ES-I3 (cell line): ENCODE measurements at regions not wholly inside any gene's neighbourhood (a gene's known extent, or its start where the extent isn't known, plus 50 kb on each side); places are given as distances from the start of the nearest gene placed in this dataset.

Experiments used
- H3K36me3 ChIP-seq: 2 replicates; pipeline ENCODE4 v1.6.1; 2013; ENCODE audit warnings: mild to moderate bottlenecking, low read length, control low read depth, moderate library complexity; ENCODE audit not compliant: insufficient read depth
- H3K4me1 ChIP-seq: 2 replicates; pipeline ENCODE4 v1.6.1; 2013; ENCODE audit warnings: mild to moderate bottlenecking, control low read depth, low read length; ENCODE audit not compliant: insufficient read depth
- H3K9ac ChIP-seq: 2 replicates; pipeline ENCODE4 v1.6.1; 2013; ENCODE audit warnings: low read depth, mild to moderate bottlenecking, low read length, moderate library complexity
- H3K9me3 ChIP-seq: 2 replicates; pipeline ENCODE4 v1.6.1; 2013; ENCODE audit warnings: mild to moderate bottlenecking, low read length, moderate library complexity; ENCODE audit not compliant: control insufficient read depth, insufficient read depth

DNA sequence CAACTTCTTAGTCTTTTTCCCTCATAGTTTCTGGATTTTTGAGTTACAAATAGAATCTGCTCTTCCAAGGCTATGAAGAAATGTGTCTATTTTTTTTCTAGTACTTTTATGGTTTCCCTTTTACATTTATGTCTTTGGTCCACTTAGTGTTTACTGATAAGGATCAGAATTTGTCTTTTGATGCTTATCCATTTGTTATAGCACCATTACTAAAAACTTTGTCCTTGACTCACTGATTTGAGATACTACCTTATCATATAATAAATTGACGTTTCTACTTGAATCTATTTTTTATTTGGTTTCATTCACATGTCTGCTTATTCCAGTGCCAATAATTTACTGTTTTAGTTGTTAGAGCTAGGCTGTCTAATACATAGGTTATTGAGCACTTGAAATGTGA, 161.1 kb upstream of the DPYD start:
- no peaks in the 10 kb centered on the region for H3K9me3 ChIP-seq
- H3K36me3 ChIP-seq: no peaks in the 10 kb centered on the region
- H3K4me1 ChIP-seq: peaks cover 17% of the 10 kb centered on the region
- no peak overlapping the region for H3K9ac ChIP-seq

DNA sequence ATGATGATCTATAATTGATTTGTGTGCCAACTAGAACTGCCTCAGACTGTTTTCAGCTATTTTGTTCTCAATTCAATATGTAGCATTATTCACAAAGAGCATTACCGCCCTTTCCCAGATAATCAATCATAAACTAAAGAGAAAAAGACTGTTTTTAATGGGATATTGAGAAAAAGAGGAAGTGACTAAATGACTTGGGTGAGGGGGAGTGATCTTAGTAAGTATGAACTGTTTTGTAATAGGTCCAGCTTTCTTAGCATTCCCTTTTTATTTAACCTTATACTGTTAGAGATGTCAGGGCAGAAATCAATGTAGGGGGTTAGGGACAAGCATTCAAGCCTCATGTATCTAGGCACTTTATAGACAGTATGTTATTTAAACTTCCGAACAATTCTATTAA, 157.8 kb upstream of the DPYD start:
- no peaks in the 10 kb centered on the region for H3K9me3 ChIP-seq
- H3K4me1 ChIP-seq: peaks cover 10% of the 10 kb centered on the region; the same call in 1 of the 2 replicates
- no peak overlapping the region for H3K9ac ChIP-seq
- H3K36me3 ChIP-seq: no peaks in the 10 kb centered on the region

DNA sequence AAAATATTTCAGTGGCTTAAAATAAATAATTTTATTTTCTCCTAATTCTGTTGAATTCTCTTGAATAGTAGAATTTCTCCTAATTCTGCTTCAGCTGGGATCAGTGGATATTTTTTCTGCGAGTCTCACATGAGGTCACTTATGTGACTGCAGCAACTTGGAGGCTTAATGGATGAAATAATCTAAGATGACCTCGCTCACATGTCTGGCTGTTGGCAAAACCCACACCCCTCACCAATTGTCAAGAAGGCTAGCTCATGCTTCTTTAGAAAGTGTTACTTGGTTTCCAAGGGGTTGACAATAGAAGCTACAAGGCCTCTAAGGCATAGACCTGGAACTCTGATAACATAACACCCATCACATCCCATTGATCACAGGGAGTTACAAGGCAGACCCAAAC, 156.9 kb upstream of the DPYD start:
- Histone ChIP-seq H3K4me1 (peaks cover 10% of the 10 kb centered on the region; the same call in 1 of the 2 replicates), H3K36me3 (no peaks in the 10 kb centered on the region), H3K9ac (no peak overlapping the region), H3K9me3 (no peaks in the 10 kb centered on the region)

DNA sequence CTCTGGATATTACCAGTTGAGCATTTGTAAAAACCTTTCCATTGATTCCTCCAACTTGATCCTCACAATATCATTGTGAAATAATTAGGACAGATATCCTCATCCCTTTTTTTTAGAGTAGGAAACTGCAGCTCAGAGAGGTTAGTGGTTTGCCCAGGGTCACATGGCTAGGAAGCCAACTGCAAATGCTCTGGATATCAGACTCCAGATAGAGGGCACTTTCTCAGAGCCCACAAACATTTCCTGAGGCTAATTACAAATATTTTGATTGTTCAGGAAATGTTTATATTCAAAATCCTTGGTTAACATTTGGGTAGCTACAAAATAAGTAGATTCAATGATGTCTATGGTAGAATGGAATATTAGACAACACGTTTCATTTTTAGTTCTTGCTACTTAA, 154.8 kb upstream of the DPYD start:
- Histone ChIP-seq H3K9me3 (no peaks in the 10 kb centered on the region), H3K36me3 (no peaks in the 10 kb centered on the region), H3K4me1 (peaks cover 10% of the 10 kb centered on the region; the same call in 1 of the 2 replicates), H3K9ac (no peak overlapping the region)

DNA sequence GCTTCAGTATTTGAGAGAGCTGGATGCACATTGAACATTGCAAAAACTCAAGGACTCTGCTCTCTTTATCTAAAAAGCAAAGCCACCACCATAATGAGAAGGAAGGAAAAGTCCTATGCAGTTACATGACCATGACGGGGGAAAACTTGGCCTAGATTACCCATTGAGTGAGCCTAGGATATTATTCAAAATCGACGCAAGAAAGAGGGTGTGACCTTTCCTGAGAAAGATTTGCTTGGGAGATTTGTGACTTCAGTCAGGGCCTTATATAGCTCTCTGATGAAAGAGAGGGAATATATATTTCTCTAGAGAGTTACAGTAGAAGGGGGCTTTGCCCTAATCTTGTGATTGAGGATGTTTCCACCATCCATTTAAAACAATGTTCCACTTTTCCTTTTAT, 153.0 kb upstream of the DPYD start:
- Histone ChIP-seq H3K9ac (no peak overlapping the region), H3K4me1 (peaks cover 13% of the 10 kb centered on the region), H3K36me3 (no peaks in the 10 kb centered on the region), H3K9me3 (no peaks in the 10 kb centered on the region)

DNA sequence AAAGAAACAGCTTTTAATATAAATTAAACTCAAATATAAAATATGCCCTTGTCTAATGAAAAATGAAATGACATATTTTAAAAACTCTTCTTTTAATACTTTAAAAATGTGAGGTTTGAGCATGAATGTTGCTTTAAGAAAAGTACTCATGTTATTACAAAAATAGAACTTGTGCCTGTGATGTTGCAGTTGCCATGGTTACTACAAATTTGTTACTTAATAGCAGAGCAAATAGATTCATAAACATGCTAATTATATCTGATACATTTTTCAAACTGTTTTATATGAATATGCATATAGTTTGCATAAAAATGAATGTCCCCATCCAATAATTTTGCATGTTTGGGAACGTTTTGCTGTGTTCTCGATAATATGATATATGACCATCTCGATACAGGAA, 152.3 kb upstream of the DPYD start:
- Histone ChIP-seq H3K36me3 (no peaks in the 10 kb centered on the region), H3K9me3 (no peaks in the 10 kb centered on the region), H3K4me1 (peaks cover 13% of the 10 kb centered on the region), H3K9ac (no peak overlapping the region)

DNA sequence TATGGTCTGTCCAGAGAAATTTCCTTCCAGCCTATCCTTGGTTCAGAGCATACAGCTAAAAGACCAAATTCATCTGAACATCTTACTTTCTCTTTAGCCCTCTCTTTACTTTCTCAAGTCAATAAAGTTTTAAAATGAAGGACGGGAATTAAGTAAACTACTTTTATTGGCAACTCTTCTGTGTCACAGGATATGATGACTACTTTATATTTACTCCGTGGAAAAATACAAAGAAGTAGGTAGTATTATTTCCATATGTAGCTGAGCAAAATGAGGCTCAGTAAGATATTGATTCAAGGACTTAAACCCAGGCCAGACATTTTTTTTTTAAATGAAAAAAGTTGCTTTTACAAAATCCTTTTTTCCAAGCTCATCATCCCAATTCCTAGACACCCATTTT, 151.2 kb upstream of the DPYD start:
- no peaks in the 10 kb centered on the region for H3K36me3 ChIP-seq
- H3K4me1 ChIP-seq: peaks cover 13% of the 10 kb centered on the region
- H3K9ac ChIP-seq: no peak overlapping the region
- no peaks in the 10 kb centered on the region for H3K9me3 ChIP-seq

DNA sequence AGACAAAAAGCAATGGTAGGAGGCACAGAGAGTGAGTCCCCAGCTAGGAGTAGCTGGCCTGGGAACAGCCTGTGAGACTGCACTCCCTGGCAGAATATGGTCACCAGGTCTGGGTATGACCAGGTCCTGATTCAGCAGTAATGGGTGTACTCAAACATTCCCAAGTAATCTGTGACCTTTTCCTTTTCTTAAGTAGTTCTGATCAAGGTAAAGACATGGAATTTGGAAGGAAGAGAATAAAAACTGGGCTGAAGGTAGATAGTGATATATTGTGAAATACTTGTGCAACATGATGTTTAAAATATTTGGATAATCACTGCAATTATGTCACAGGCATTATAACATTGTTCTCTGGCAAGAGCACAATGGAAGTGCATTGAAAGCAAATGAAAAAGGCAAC, 147.2 kb upstream of the DPYD start:
- Histone ChIP-seq H3K9ac (no peak overlapping the region), H3K4me1 (peaks cover 3% of the 10 kb centered on the region), H3K36me3 (no peaks in the 10 kb centered on the region), H3K9me3 (no peaks in the 10 kb centered on the region)

DNA sequence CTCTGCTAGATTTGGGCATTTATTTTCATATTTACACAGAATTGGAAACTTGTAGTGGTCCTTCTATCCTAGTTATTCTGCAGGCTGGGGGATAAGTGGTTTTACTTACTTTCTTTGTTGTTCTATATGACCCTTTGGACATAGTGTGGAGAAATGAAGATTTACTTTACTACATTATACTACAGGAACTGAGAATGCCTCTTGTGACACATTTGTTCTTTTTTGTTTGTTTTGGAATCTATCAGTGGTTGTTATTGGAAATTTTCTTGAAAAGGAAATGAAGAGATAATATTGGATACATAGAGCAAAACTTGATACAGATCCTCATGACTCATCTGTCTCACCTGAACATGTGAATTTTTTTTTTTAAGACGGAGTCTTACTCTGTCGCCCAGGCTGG, 146.1 kb upstream of the DPYD start:
- Histone ChIP-seq H3K36me3 (no peaks in the 10 kb centered on the region), H3K4me1 (peaks cover 3% of the 10 kb centered on the region), H3K9ac (no peak overlapping the region), H3K9me3 (no peaks in the 10 kb centered on the region)

DNA sequence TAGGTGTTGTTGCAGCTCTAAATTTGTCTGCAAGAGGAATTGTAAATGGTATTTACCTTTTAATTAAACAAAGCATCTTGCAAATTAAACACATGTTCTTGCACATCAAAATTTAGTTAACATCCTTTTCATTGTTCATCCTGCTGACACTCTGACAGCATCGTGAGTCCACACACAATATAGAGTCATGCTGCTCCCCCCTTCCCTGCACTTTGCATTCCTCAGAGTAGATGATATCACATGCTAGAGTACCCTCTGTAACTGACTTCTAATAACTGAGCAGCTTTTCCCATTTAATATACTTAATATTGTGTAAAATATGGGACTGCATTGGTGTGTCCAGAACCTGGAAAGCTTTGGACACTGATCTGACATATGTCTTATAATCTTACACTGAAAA, 138.8 kb upstream of the DPYD start:
- Histone ChIP-seq H3K36me3 (no peaks in the 10 kb centered on the region), H3K9ac (no peak overlapping the region), H3K9me3 (no peaks in the 10 kb centered on the region), H3K4me1 (peaks cover 20% of the 10 kb centered on the region)

DNA sequence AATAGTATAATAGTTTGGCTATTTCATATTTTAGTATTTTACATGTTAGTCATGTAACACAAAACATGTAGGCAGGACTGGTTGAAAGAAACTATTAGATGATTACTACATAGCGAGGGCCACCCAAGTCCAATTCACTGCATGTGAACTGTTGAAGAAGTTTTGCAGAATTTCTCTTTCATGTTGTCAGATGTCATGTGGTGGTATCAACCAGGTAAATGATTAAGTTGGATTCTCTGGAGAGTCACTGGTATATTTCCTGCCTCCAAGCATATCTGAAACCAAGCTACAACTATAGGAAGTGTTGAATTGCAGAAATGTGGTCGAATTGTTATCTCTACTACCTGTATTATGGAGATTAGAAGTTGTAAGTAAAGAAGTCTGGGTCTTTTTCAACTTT, 137.8 kb upstream of the DPYD start:
- H3K9ac ChIP-seq: no peak overlapping the region
- peaks cover 20% of the 10 kb centered on the region for H3K4me1 ChIP-seq
- no peaks in the 10 kb centered on the region for H3K9me3 ChIP-seq
- no peaks in the 10 kb centered on the region for H3K36me3 ChIP-seq

DNA sequence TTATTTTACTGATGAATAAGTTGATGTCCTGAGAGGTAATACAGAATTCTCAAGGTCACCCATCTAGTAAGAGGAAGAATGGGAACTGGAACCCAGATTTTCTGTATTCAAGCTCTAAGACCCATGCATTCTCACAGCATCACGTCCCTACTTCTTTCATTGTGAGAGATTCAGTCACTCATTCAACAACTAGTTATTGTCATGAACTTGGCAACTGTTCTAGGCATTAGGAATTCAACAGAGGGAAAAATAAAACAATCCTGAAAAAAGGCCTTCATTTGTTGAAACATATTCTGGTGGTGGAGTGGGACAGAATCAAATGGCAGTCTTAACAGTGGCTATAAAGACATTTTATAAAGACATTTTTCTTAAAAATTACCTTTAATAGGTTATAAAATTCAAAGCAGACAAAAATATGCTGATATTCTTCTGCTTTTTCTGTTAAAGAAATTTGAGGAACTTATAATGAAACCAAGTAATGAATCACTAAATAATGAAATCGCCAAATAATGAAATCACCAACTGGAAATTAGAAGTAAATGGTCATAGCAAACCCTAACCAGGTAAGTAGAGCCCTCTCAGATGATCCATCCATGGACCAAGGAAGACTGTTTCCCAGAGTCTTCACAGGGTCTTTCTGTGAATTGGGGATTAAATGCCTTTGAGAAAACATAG, 136.5 kb upstream of the DPYD start:
- Histone ChIP-seq H3K36me3 (no peaks in the 10 kb centered on the region), H3K9me3 (no peaks in the 10 kb centered on the region), H3K9ac (no peak overlapping the region), H3K4me1 (peaks cover 20% of the 10 kb centered on the region)

DNA sequence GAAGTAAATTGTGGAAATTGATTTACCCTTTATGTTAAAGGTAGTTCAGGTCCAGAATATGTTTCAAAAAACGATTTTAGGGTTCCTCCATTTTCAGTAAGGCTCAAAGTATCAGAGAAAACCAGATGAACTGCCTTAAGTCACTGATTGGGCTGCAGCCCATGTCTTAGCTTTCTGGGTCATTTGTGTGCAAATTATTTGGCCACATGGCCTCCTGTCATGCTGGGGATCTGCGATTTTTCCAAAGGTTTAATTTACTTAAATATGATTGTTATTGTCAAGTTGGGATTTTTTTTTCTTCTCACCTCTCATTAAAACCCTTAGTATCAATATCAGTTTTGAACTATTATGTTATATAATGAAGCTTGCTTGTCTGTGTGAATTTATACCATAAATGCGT, 135.9 kb upstream of the DPYD start:
- Histone ChIP-seq H3K36me3 (no peaks in the 10 kb centered on the region), H3K9me3 (no peaks in the 10 kb centered on the region), H3K4me1 (peaks cover 20% of the 10 kb centered on the region), H3K9ac (no peak overlapping the region)

DNA sequence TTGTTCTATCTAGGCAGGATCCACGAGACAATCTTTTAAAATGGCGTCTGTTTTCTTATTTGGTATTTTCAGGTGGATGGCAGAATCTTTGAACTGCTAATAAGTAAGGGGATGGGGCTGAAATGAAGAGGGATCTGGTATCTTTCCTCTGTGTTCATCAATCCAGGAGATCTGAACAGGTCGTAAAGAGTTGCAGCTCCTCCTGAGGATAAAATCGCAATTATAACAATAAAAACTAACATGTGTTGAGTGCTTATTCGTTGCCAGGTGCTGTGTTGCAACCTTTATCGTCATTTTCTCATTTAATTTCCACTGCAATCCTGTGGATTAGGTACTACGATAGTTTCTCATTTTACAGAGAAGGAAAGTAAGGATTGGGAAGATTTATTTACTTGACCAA, 134.6 kb upstream of the DPYD start:
- Histone ChIP-seq H3K9me3 (no peaks in the 10 kb centered on the region), H3K4me1 (peaks cover 20% of the 10 kb centered on the region), H3K9ac (peak overlapping the region; percentile 85; the same call in 1 of the 2 replicates), H3K36me3 (no peaks in the 10 kb centered on the region)

DNA sequence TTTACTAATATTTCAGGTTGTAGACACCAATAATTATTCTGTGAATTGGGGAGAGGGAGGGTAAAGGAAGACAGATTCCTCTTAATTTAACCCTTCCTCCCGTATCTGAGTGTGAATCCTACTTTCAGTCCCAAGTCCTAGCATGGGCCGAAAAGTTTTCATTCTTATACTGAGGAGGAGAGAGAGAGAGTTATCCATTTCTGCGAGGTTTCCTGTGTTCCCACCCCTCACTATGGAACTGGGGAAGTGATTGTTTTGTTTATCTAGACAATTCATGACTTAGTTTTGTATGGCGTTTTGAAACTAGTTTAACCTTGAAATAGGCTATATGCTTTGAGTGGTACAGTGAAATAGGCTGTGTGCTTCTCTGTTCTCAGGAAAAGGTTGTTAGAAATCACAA, 134.0 kb upstream of the DPYD start:
- H3K36me3 ChIP-seq: no peaks in the 10 kb centered on the region
- no peaks in the 10 kb centered on the region for H3K9me3 ChIP-seq
- peaks cover 19% of the 10 kb centered on the region for H3K4me1 ChIP-seq
- H3K9ac ChIP-seq: peak overlapping the region; percentile 85; the same call in 1 of the 2 replicates

DNA sequence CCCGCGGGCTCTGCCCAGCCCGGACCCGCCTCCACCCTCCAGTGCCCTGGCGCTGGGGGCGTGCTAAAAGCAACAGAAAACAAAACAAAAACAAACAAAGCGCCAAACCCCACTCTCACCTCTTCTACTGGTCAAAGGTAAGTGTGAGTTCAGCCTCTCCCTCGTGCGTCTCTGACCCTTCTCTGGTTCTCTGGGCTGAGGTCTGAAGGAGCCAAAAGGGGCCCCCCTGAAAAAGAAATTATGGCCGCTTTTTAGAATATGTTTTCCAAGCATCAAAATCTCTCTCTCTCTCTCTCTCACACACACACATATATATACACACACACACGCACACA, 133.5 kb upstream of the DPYD start:
- peak overlapping the region; percentile 85; the same call in 1 of the 2 replicates for H3K9ac ChIP-seq
- H3K9me3 ChIP-seq: no peaks in the 10 kb centered on the region
- H3K4me1 ChIP-seq: peaks cover 15% of the 10 kb centered on the region
- no peaks in the 10 kb centered on the region for H3K36me3 ChIP-seq
